ENCODE measurements at regions not wholly inside any gene's neighbourhood (a gene's known extent, or its start where the extent isn't known, plus 50 kb on each side); places are given as distances from the start of the nearest gene placed in this dataset.

DNA sequence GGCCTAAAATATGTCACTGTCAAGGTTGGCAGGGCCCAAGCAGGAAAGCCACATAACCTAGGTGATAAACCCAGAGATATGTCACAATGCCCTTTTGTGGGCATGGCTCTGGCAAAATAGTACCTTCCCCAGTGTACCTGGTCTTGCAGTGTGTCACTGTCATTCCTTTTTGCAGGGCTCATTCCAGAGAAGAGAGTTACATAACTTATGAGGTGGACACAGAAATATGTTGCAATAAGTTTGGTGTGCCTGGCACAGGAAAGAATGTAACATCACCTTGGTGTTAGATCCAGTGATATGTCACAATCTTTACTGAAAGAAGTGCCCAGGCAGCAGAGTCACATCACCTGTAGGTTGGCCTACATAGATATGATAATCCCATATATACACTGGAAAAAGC lies 910.8 kb upstream of the TSPY4 start:
- Histone ChIP-seq H3K4me1 (ENCODE audit: control insufficient read depth in 2 of 2, insufficient read depth in 2 of 2, low read length in 2 of 2) (no peaks in the 10 kb centered on the region), H3K9me3 (ENCODE audit: control extremely low read depth in 1 of 3, control insufficient read depth in 2 of 3, insufficient read depth in 1 of 3, low read length in 2 of 3) (no peaks in the 10 kb centered on the region), H3K27me3 (replicated peaks in 1 of 4; ENCODE audit: control extremely low read depth in 1 of 4, control insufficient read depth in 3 of 4, insufficient read depth in 4 of 4, low read length in 3 of 4) (no peaks in the 10 kb centered on the region), H4K20me1 (ENCODE audit: control insufficient read depth, insufficient read depth, low read length, poor library complexity, severe bottlenecking) (no peaks in the 10 kb centered on the region), H3K79me2 (ENCODE audit: control insufficient read depth, insufficient read depth, low read length) (no peaks in the 10 kb centered on the region), H2AFZ (ENCODE audit: insufficient read depth, low read depth, low read length, poor library complexity, severe bottlenecking) (no peak overlapping the region), H3K4me2 (replicated peaks; ENCODE audit: low read depth, low read length, poor library complexity, severe bottlenecking) (no peak overlapping the region), H3K9ac (ENCODE audit: low read length) (no peak overlapping the region), H3K27ac (ENCODE audit: low read length in 2 of 2) (no peak overlapping the region), H3K4me3 (ENCODE audit: control extremely low read depth in 1 of 5, extremely low read depth in 1 of 5, insufficient read depth in 1 of 5, low read depth in 2 of 5, low read length in 4 of 5) (no peak overlapping the region), H3K36me3 (replicated peaks in 1 of 2; ENCODE audit: control extremely low read depth in 1 of 2, control insufficient read depth in 1 of 2, extremely low read depth in 1 of 2, insufficient read depth in 2 of 2, low read length in 1 of 2) (no peaks in the 10 kb centered on the region)
- TF ChIP-seq CTCF (IDR thresholded peaks at IDR 0.05) (no peak), EZH2 (IDR thresholded peaks at IDR 0.05; ENCODE audit: borderline replicate concordance, insufficient read depth, low read depth, low read length, poor library complexity, severe bottlenecking) (no peak)
- intact Hi-C loops (cut with micrococcal nuclease): no loop called here
- ATAC-seq (ENCODE audit: low read depth): no peak
- ChIA-PET CTCF (no interaction called here), POLR2A (no interaction called here)
- Mint-ChIP-seq H3K27ac (no peak overlapping the region), H3K27me3 (no peaks in the 10 kb centered on the region), H3K4me3 (no peak overlapping the region), H3K4me1 (no peaks in the 10 kb centered on the region), H3K9me3 (ENCODE audit: insufficient read depth) (no peaks in the 10 kb centered on the region)
- DNase-seq: no peak

GRCh38 chrY:8437510-8437909 lies 899.8 kb upstream of the TSPY4 start:
- H3K4me3 Mint-ChIP-seq: no peak overlapping the region
- Histone ChIP-seq H3K36me3 (replicated peaks in 1 of 2; ENCODE audit: control extremely low read depth in 1 of 2, control insufficient read depth in 1 of 2, extremely low read depth in 1 of 2, insufficient read depth in 2 of 2, low read length in 1 of 2) (no peaks in the 10 kb centered on the region), H2AFZ (ENCODE audit: insufficient read depth, low read depth, low read length, poor library complexity, severe bottlenecking) (no peak overlapping the region), H3K4me1 (ENCODE audit: control insufficient read depth in 2 of 2, insufficient read depth in 2 of 2, low read length in 2 of 2) (no peaks in the 10 kb centered on the region), H4K20me1 (ENCODE audit: control insufficient read depth, insufficient read depth, low read length, poor library complexity, severe bottlenecking) (no peaks in the 10 kb centered on the region), H3K9ac (ENCODE audit: low read length) (no peak overlapping the region), H3K27ac (ENCODE audit: low read length in 2 of 2) (no peak overlapping the region), H3K4me3 (ENCODE audit: control extremely low read depth in 1 of 5, extremely low read depth in 1 of 5, insufficient read depth in 1 of 5, low read depth in 2 of 5, low read length in 4 of 5) (no peak overlapping the region), H3K4me2 (replicated peaks; ENCODE audit: low read depth, low read length, poor library complexity, severe bottlenecking) (no peak overlapping the region), H3K9me3 (ENCODE audit: control extremely low read depth in 1 of 3, control insufficient read depth in 2 of 3, insufficient read depth in 1 of 3, low read length in 2 of 3) (no peaks in the 10 kb centered on the region), H3K79me2 (ENCODE audit: control insufficient read depth, insufficient read depth, low read length) (no peaks in the 10 kb centered on the region), H3K27me3 (replicated peaks in 1 of 4; ENCODE audit: control extremely low read depth in 1 of 4, control insufficient read depth in 3 of 4, insufficient read depth in 4 of 4, low read length in 3 of 4) (no peaks in the 10 kb centered on the region)
- 80% methylated on average over 1 of the region's 3 CpGs for WGBS (ENCODE audit: insufficient coverage)
- no peaks in the 10 kb centered on the region for H3K9me3 Mint-ChIP-seq (ENCODE audit: insufficient read depth)
- no peak overlapping the region for H3K27ac Mint-ChIP-seq
- ChIA-PET CTCF (no interaction called here), POLR2A (no interaction called here)
- ATAC-seq (ENCODE audit: low read depth) (no peak), DNase-seq (no peak)
- H3K4me1 Mint-ChIP-seq: no peaks in the 10 kb centered on the region
- TF ChIP-seq EZH2 (IDR thresholded peaks at IDR 0.05; ENCODE audit: borderline replicate concordance, insufficient read depth, low read depth, low read length, poor library complexity, severe bottlenecking) (no peak), CTCF (IDR thresholded peaks at IDR 0.05) (no peak)
- intact Hi-C loops (cut with micrococcal nuclease): no loop called here
- no peaks in the 10 kb centered on the region for H3K27me3 Mint-ChIP-seq
